Renal pelvis (tissue), 1 donor: ENCODE measurements at regions not wholly inside any gene's neighbourhood (a gene's known extent, or its start where the extent isn't known, plus 50 kb on each side); places are given as distances from the start of the nearest gene placed in this dataset.
"Not testable (repeated sequence)": the region's sequence is repeated elsewhere in the genome, so short reads cannot be mapped to it uniquely, and the experiment has no call there.

Experiments
- DNase-seq: peaks from one replicate; pipeline ENCODE4 v3.0.0-alpha.2; 2013

DNA sequence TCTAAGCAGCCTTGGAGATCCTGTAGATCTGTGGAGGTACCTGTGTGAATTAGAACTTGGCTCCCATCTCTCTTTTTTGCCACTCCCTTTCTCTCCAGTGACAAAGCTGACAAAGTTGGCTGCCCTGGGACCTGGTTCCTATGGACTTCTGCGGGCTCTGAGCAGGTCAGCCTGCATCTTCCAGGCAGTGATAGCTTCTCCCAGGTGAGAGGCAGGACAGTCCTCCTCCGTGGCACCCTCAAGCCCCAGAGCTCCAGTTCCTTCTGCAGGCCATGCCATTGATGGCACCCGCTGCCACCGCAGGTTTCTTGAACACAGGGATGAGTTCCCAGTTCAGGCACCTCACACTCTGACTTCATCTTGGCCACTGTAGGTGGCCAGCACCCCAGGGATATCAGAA lies 73.5 kb upstream of the GRB10 start:
- no peak for DNase-seq

- no peak for DNase-seq
Measured at GRCh38 chr7:50855526-50855925, 72.8 kb upstream of the GRB10 start.

- DNase-seq = no peak
Measured at GRCh38 chr7:50854831-50855230, 72.1 kb upstream of the GRB10 start.

- DNase-seq = no peak
Measured at GRCh38 chr7:50854247-50854646, 71.6 kb upstream of the GRB10 start.

GRCh38 chr7:50853311-50853710 lies 70.6 kb upstream of the GRB10 start:
- DNase-seq = no peak

DNA sequence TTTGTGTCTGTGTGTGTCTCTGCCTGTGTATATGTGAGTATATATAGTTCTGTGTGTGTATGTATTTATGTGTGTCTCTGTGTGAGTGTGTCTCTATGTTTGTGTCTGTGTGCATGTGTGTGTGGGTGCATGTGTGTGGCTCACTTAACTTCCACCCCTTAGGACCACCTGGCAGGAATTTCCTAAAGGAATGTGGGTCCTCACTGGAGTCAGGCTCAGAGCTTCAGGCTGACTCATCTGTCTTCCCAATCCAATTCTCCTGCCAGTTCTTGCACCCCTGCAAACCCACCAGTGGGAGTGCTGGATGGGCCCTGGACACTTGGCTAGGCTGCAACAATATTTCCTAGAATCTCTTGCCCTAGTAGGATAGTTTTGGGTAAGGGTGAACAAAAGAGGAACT lies 70.2 kb upstream of the GRB10 start:
- no peak for DNase-seq

GRCh38 chr7:50851891-50852290 lies 69.2 kb upstream of the GRB10 start:
- no peak for DNase-seq

- DNase-seq = no peak
Measured at GRCh38 chr7:50851451-50851850, 68.8 kb upstream of the GRB10 start.

GRCh38 chr7:50849991-50850390 lies 67.3 kb upstream of the GRB10 start:
- DNase-seq = no peak

- DNase-seq = no peak
Measured at GRCh38 chr7:50848203-50848602, 65.5 kb upstream of the GRB10 start.

- not testable (repeated sequence) for DNase-seq
Measured at GRCh38 chr7:50844861-50845260, 62.2 kb upstream of the GRB10 start.

DNA sequence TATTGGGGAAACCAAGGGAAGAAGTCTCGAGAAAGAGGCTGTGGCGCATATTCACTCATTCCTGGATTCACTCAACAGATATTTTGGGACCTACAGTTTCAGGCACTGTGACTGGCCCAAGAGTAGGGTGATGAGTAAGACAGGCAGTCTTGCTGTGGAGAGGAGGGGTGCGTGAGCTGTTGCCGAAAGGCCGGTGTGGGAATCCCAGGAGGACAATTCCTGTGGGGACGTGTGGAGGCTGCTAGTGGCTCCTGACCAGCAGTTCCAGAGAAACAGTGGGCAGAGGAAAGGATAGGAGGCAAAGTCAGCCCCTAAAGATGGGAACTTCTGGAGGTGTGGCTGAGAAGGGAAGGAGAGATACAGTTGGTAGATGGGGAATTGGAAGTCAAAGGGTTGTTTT lies 59.3 kb upstream of the GRB10 start:
- no peak for DNase-seq

DNA sequence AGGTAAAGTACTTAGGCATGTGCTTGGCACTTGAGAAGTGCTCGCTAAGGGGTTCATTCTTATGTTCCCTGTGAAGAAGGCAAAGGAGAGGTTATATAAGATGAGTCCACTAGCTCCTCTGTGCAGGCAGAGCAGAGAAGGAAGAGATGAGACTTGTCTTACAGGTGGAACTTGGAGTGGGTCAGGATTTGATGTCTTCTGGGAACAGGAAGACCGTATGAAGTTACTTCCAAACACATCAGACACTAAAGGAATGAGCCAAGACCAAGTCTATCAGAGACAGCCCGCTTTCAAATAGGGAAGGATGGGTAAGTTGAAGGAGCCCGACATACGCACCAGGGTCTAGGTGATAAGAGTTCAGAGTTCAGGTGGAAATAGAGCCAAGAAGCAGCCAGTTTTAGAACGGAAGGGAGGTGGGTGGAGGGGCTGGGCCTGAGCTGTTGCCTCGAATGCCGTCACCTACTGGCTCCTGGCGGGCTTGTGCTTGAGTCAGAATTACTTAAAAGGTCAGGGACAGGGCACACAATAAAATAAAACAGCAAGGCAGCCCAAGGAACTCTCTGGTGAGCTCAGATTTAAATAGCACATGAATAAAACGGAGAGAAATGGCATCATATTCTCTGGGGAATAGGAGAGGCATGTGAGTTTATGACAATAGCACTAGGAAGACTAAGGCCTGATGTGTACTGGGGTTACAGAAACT lies 56.1 kb upstream of the GRB10 start:
- DNase-seq = no peak

GRCh38 chr7:50837965-50838364 lies 55.3 kb upstream of the GRB10 start:
- no peak for DNase-seq

DNA sequence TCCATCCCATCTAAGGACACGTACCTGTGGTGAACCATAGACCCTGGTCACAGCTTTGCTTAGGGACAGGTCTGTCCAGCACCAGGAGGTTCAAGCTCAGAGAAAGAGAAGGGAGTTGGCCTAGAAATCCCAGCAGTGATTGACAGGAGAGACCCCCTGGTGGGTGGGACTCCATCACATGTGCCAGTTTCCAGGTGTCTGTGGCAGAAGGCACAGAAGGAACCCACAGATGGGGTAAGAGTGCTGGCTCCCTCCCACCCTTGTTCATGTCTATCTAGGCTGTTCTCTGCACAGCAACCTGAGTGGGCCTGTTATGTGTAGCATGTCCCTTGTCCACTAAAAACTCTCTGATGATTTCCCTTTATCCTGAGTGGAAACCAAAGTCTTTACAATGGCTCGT lies 54.0 kb upstream of the GRB10 start:
- no peak for DNase-seq

DNA sequence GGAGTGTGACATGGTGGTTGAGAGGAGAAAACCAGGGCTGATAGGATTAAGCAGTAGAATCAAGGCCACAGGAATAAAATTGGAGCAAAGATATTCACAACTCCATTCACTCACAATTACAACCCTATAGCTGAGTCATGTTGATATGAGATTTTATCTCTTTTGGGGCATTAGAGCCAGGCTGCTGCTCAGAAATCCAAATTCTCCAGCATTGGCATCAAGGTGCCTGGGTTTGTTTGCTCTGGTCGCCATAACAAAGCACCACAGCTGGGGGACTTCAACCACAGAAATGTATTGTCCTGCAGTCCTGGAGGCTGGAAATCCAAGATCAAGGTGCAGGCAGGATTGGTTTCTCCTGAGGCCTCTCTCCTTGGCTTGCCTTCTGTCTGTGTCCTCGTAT lies 52.5 kb upstream of the GRB10 start:
- no peak for DNase-seq

GRCh38 chr7:50834679-50835078 lies 52.0 kb upstream of the GRB10 start:
- DNase-seq = no peak

GRCh38 chr7:50834031-50834535 lies 51.4 kb upstream of the GRB10 start:
- no peak for DNase-seq

DNA sequence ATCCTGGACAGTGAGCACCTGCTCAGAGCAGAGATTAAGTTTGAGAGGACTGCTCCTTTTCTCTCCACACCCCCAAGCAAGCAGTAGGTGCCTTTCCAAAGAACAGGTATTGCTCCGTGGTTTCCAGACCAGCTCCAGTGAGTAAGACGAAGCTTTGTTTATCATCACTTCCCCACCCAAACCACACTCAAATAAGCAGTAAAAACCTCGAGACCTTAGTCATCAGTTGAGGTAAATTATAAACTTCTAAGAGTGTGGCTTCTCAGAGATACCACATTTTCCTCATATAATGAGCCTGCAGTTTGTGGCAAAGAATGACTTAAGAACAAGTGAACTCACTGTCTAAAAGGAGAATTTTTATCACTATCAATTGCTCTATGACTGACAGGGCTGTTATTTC lies 50.0 kb upstream of the GRB10 start:
- no peak for DNase-seq
